IMR-90 (cell line): ENCODE measurements at regions not wholly inside any gene's neighbourhood (a gene's known extent, or its start where the extent isn't known, plus 50 kb on each side); places are given as distances from the start of the nearest gene placed in this dataset.

Experiments
- ATAC-seq: fragments of 200-7000 bp; cut with Tn5 transposase; 2 replicates; pipeline ENCODE4 v1.9.1; 2020; ENCODE audit warnings: low read depth, mild to moderate bottlenecking, moderate library complexity
- BruUV-seq: library from RNA; stranded (reverse); fragments of 400-500 nt; replicated peaks from 2 replicates; lab custom pipeline; 2021; lab: Mats Ljungman, UMichigan
- CTCF ChIA-PET: fragments of 300-600 bp; formaldehyde crosslinking; extraction: SDS; loops from one replicate; lab custom pipeline; 2021; ENCODE audit warnings: antibody characterized with exemption; lab: Yijun Ruan, JAX
- POLR2A ChIA-PET: fragments of 300-600 bp; sonication (Branson Sonifier 250); formaldehyde crosslinking; loops from one replicate; lab custom pipeline; 2022; ENCODE audit warnings: antibody characterized with exemption; ENCODE audit not compliant: unreplicated experiment; lab: Charles Lee
- DNase-seq: peaks from one replicate; pipeline ENCODE4 v3.0.0; 2013
- H2AFZ ChIP-seq: replicated peaks from 2 replicates; pipeline ENCODE3; 2013; ENCODE audit warnings: low read length, mild to moderate bottlenecking; ENCODE audit not compliant: poor library complexity
- H2AK5ac ChIP-seq: 2 replicates; pipeline ENCODE4 v1.6.1; 2013; ENCODE audit warnings: low read depth, low read length, inconsistent platforms
- H2AK9ac ChIP-seq: replicated peaks from 2 replicates; pipeline ENCODE3; 2013; ENCODE audit warnings: mild to moderate bottlenecking, low read depth, low read length, moderate library complexity; ENCODE audit not compliant: poor library complexity
- H2BK120ac ChIP-seq: 2 replicates; pipeline ENCODE4 v1.6.1; 2013; ENCODE audit warnings: low read depth, low read length, inconsistent platforms
- H2BK15ac ChIP-seq: 3 replicates; pipeline ENCODE4 v1.6.1; 2013; ENCODE audit warnings: low read depth, low read length, inconsistent platforms
- H2BK20ac ChIP-seq: 2 replicates; pipeline ENCODE4 v1.6.1; 2013; ENCODE audit warnings: low read depth, mild to moderate bottlenecking, inconsistent platforms, low read length, moderate library complexity
- H2BK5ac ChIP-seq: 2 replicates; pipeline ENCODE4 v1.6.1; 2013; ENCODE audit warnings: mild to moderate bottlenecking, low read depth, low read length, inconsistent platforms; ENCODE audit not compliant: poor library complexity, severe bottlenecking
- H3K14ac ChIP-seq: replicated peaks from 2 replicates; pipeline ENCODE4 v1.6.1; 2013; ENCODE audit warnings: low read depth, low read length, inconsistent platforms
- H3K18ac ChIP-seq: 2 replicates; pipeline ENCODE4 v1.6.1; 2013; ENCODE audit warnings: low read depth, low read length, control low read depth
- H3K23ac ChIP-seq: 2 replicates; pipeline ENCODE4 v1.6.1; 2013; ENCODE audit warnings: low read depth, low read length, inconsistent platforms
- H3K27ac ChIP-seq: 2 replicates; pipeline ENCODE4 v1.5.1; 2013; ENCODE audit warnings: mild to moderate bottlenecking, control low read depth, low read length; ENCODE audit not compliant: insufficient read depth
- H3K27me3 ChIP-seq: 2 replicates; pipeline ENCODE4 v1.6.1; 2013; ENCODE audit warnings: low read length; ENCODE audit not compliant: control insufficient read depth, insufficient read depth
- H3K36me3 ChIP-seq: 2 replicates; pipeline ENCODE4 v1.6.1; 2013; ENCODE audit warnings: low read length, mixed read lengths; ENCODE audit not compliant: control insufficient read depth, insufficient read depth
- H3K4ac ChIP-seq: 2 replicates; pipeline ENCODE4 v1.6.1; 2013; ENCODE audit warnings: low read depth, low read length, inconsistent platforms
- H3K4me1 ChIP-seq: 2 replicates; pipeline ENCODE4 v1.6.1; 2013; ENCODE audit warnings: low read length, mixed read lengths; ENCODE audit not compliant: control insufficient read depth, insufficient read depth
- H3K4me2 ChIP-seq: 2 replicates; pipeline ENCODE4 v1.6.1; 2013; ENCODE audit warnings: low read depth, mild to moderate bottlenecking, control low read depth, low read length, moderate library complexity
- H3K4me3 ChIP-seq: 2 replicates; pipeline ENCODE4 v1.5.1; 2013; ENCODE audit warnings: low read depth, mild to moderate bottlenecking, control low read depth, low read length, moderate library complexity; ENCODE audit not compliant: insufficient read depth
- H3K56ac ChIP-seq: 2 replicates; pipeline ENCODE4 v1.6.1; 2013; ENCODE audit warnings: low read length, inconsistent platforms; ENCODE audit not compliant: insufficient read depth; ENCODE audit errors: extremely low read depth
- H3K79me1 ChIP-seq, 2 experiments: 2 replicates each; pipeline ENCODE4 v1.6.1; 2013; ENCODE audit warnings: low read length in 2 of 2, inconsistent platforms in 1 of 2, low read depth in 1 of 2
- H3K9ac ChIP-seq: 2 replicates; pipeline ENCODE4 v1.6.1; 2013; ENCODE audit warnings: low read depth, low read length, control low read depth
- H3K9me1 ChIP-seq: 2 replicates; pipeline ENCODE4 v1.6.1; 2013; ENCODE audit warnings: low read length, inconsistent platforms; ENCODE audit not compliant: insufficient read depth
- H3K9me3 ChIP-seq: 2 replicates; pipeline ENCODE4 v1.6.1; 2013; ENCODE audit warnings: low read length; ENCODE audit not compliant: control insufficient read depth, insufficient read depth
- H4K20me1 ChIP-seq: 2 replicates; pipeline ENCODE4 v1.6.1; 2013; ENCODE audit warnings: low read length, inconsistent platforms; ENCODE audit not compliant: insufficient read depth
- H4K5ac ChIP-seq: 2 replicates; pipeline ENCODE4 v1.6.1; 2013; ENCODE audit warnings: mild to moderate bottlenecking, low read depth, low read length, control low read depth
- H4K8ac ChIP-seq, 2 experiments: 2 replicates each; pipeline ENCODE4 v1.6.1; 2013; ENCODE audit warnings: low read depth in 2 of 2, low read length in 2 of 2, control low read depth in 1 of 2, inconsistent platforms in 1 of 2
- H4K91ac ChIP-seq: 2 replicates; pipeline ENCODE4 v1.6.1; 2013; ENCODE audit warnings: low read depth, low read length, inconsistent platforms; ENCODE audit not compliant: insufficient read depth
- BHLHE40 ChIP-seq: fragments of 150-350 bp; IDR thresholded peaks from 2 replicates; pipeline ENCODE4 v1.6.1; 2016; ENCODE audit warnings: mild to moderate bottlenecking, low read depth, low read length
- CEBPB ChIP-seq: IDR thresholded peaks from 2 replicates; pipeline ENCODE4 v1.6.1; 2012; ENCODE audit warnings: low read depth, low read length, improper control_type of control experiment
- CHD1 ChIP-seq: IDR thresholded peaks from 2 replicates; pipeline ENCODE4 v1.6.1; 2012; ENCODE audit warnings: low read depth, low read length, improper control_type of control experiment
- FOS ChIP-seq: fragments of 150-350 bp; IDR thresholded peaks from 2 replicates; pipeline ENCODE4 v1.6.1; 2016; ENCODE audit warnings: low read depth, low read length
- MAFK ChIP-seq: IDR thresholded peaks from 2 replicates; pipeline ENCODE4 v1.6.1; 2012; ENCODE audit warnings: low read depth, low read length, improper control_type of control experiment
- MAZ ChIP-seq: IDR thresholded peaks from 2 replicates; pipeline ENCODE4 v1.6.1; 2012; ENCODE audit warnings: low read depth, mild to moderate bottlenecking, low read length, improper control_type of control experiment, moderate library complexity, borderline replicate concordance
- MXI1 ChIP-seq: IDR thresholded peaks from 2 replicates; pipeline ENCODE4 v1.6.1; 2012; ENCODE audit warnings: low read depth, mild to moderate bottlenecking, low read length, moderate library complexity, borderline replicate concordance
- POLR2A ChIP-seq: IDR thresholded peaks from 2 replicates; pipeline ENCODE4 v1.6.1; 2012; ENCODE audit warnings: mild to moderate bottlenecking, low read depth, low read length
- RAD21 ChIP-seq: IDR thresholded peaks from 2 replicates; pipeline ENCODE4 v1.6.1; 2012; ENCODE audit warnings: low read length, improper control_type of control experiment
- RCOR1 ChIP-seq: IDR thresholded peaks from 2 replicates; pipeline ENCODE4 v1.6.1; 2012; ENCODE audit warnings: mild to moderate bottlenecking, low read length, improper control_type of control experiment; ENCODE audit not compliant: insufficient replicate concordance
- RFX5 ChIP-seq: IDR thresholded peaks from 2 replicates; pipeline ENCODE4 v1.8.0; 2012; ENCODE audit warnings: low read depth, mild to moderate bottlenecking, low read length, moderate library complexity
- SMC3 ChIP-seq: fragments of 150-350 bp; IDR thresholded peaks from 2 replicates; pipeline ENCODE4 v1.6.1; 2016; ENCODE audit warnings: low read depth, mild to moderate bottlenecking, antibody characterized with exemption, low read length, moderate library complexity
- WGBS, 2 experiments: methylation state at CpG; one replicate each; pipeline versions ENCODE4 v1.1.5 to v1.1.7; 2013; ENCODE audit warnings: missing lambda C conversion rate in 2 of 2; ENCODE audit not compliant: insufficient read length in 1 of 2; ENCODE audit errors: extremely low coverage in 2 of 2; 5-methylcytosine and 5-hydroxymethylcytosine counted together
- dilution Hi-C: fragments of 300-500 bp; cut with HindIII; formaldehyde crosslinking; loops from one replicate; pipeline ENCODE4 v1.14.3; 2018; ENCODE audit warnings: low sequenced_read_pairs; ENCODE audit not compliant: unreplicated experiment
- in situ Hi-C: fragments of 300-500 bp; cut with MboI; formaldehyde crosslinking; loops from 3 replicates; pipeline ENCODE4 v1.14.3; 2019; ENCODE audit warnings: low sequenced_read_pairs, inconsistent platforms, mixed read lengths
- intact Hi-C: fragments of 100-400 bp; cut with micrococcal nuclease; formaldehyde crosslinking; loops from 2 replicates; pipeline ENCODE4 v1.10.0; 2022
- TF ChIP-seq, protein P1 (sequence below): fragments of 150-350 bp; IDR thresholded peaks from 2 replicates; pipeline ENCODE4 v1.6.1; 2017; ENCODE audit warnings: mild to moderate bottlenecking, antibody characterized with exemption, low read length, low read depth
- TF ChIP-seq, protein P2 (sequence below): conservative IDR thresholded peaks from 2 replicates; pipeline ENCODE4 v1.5.1; 2012; ENCODE audit warnings: mild to moderate bottlenecking, low read depth, low read length, improper control_type of control experiment

DNA sequence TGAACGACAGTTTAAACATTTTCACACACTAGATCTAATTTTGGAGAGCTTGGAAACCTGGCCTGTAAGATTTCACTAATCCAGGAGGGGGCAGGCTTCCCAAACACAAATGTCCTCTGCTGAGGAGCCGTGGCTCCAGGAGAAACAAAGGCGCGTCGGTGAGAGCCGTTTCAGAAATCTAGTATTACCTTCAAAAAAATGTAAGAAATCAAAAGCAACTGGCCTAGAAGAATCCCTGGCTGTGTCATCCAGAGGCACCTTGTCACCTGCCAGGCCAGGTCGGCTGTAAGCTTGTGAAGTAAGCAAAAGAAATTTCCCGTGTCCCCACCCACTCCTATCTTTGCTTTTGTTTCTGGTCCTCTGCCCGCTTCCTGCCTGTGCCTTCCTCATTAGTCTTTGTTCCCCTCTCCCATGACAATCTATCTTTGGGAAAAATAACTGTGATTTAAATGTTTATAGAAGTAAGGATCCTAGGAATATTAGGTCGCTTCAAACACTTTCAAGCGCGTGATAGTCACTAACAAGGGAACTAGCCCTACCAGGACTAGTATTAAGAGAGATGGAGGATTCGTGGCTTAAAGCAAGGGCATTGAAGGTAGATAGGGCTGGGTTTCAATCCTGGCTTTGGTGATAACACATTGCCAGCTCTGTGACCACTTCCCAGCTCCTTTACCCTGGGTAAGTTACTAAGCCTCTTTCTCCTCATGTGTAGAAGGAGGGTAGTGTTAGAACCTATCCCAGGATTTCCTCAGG lies 99.5 kb upstream of the STK39 start:
- Histone ChIP-seq H4K5ac (peak overlapping the region; percentile 89; the same call in 1 of the 2 replicates), H2BK5ac (no peak overlapping the region), H3K4me2 (peak overlapping the region; percentile 89), H4K8ac (peak overlapping the region in 1 of 2 experiments; percentile 71; a peak in 1 of 4 replicates), H3K36me3 (no peaks in the 10 kb centered on the region), H2AK5ac (no peak overlapping the region), H3K4me3 (peak overlapping the region; percentile 69), H4K20me1 (no peaks in the 10 kb centered on the region), H2BK15ac (peak overlapping the region; percentile 40; the same call in 1 of the 3 replicates), H3K9me3 (no peaks in the 10 kb centered on the region), H3K18ac (peak overlapping the region; percentile 73; the same call in 1 of the 2 replicates), H2BK120ac (peak overlapping the region; percentile 56), H3K9ac (peak overlapping the region; percentile 93), H3K9me1 (no peaks in the 10 kb centered on the region), H3K4ac (peak overlapping the region; percentile 80), H3K4me1 (no peaks in the 10 kb centered on the region), H3K56ac (peak overlapping the region; percentile 85; the same call in 1 of the 2 replicates), H2AFZ (peak overlapping the region; percentile 91), H3K14ac (peak overlapping the region; percentile 93; the same call in 1 of the 2 replicates), H4K91ac (peak overlapping the region; percentile 55; the same call in 1 of the 2 replicates), H3K23ac (peak overlapping the region; percentile 66), H3K27me3 (no peaks in the 10 kb centered on the region; the same call in 1 of the 2 replicates), H2AK9ac (no peak overlapping the region), H3K79me1 (no peaks in the 10 kb centered on the region), H3K27ac (peak overlapping the region; percentile 51; the same call in 1 of the 2 replicates), H2BK20ac (no peak overlapping the region)
- CTCF ChIA-PET: interaction anchor here (0.5 to 1.7 kb wide), 9 partner anchors 10 to 579 kb away, joined by 3 to 6 read pairs (median 3); no protein-coding TSS in a partner anchor
- ATAC-seq (peak; percentile 91), DNase-seq (peak; percentile 63)
- in situ Hi-C loops: loop anchor here (5.0 kb wide), 3 partner anchors 360 to 570 kb away; no protein-coding TSS in a partner anchor
- POLR2A ChIA-PET: no interaction called here
- no CpG with 5 or more reads among the region's 13 CpGs for WGBS, 2 experiments
- dilution Hi-C loops: no loop called here
- intact Hi-C loops: loop anchor here (1.0 to 5.0 kb wide), 6 partner anchors 110 to 573 kb away; partner anchors contain the start of gene CERS6
- BruUV-seq: no TSS peak
- TF ChIP-seq POLR2A: peak; percentile 28; the same call in 1 of the 2 replicates
- TF ChIP-seq, protein P1, sequence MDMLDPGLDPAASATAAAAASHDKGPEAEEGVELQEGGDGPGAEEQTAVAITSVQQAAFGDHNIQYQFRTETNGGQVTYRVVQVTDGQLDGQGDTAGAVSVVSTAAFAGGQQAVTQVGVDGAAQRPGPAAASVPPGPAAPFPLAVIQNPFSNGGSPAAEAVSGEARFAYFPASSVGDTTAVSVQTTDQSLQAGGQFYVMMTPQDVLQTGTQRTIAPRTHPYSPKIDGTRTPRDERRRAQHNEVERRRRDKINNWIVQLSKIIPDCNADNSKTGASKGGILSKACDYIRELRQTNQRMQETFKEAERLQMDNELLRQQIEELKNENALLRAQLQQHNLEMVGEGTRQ: no peak
- no peak for TF ChIP-seq MAFK
- no peak for TF ChIP-seq RFX5
- TF ChIP-seq BHLHE40: no peak
- no peak for TF ChIP-seq MAZ
- no peak for TF ChIP-seq FOS
- no peak for TF ChIP-seq CEBPB
- TF ChIP-seq, protein P2, sequence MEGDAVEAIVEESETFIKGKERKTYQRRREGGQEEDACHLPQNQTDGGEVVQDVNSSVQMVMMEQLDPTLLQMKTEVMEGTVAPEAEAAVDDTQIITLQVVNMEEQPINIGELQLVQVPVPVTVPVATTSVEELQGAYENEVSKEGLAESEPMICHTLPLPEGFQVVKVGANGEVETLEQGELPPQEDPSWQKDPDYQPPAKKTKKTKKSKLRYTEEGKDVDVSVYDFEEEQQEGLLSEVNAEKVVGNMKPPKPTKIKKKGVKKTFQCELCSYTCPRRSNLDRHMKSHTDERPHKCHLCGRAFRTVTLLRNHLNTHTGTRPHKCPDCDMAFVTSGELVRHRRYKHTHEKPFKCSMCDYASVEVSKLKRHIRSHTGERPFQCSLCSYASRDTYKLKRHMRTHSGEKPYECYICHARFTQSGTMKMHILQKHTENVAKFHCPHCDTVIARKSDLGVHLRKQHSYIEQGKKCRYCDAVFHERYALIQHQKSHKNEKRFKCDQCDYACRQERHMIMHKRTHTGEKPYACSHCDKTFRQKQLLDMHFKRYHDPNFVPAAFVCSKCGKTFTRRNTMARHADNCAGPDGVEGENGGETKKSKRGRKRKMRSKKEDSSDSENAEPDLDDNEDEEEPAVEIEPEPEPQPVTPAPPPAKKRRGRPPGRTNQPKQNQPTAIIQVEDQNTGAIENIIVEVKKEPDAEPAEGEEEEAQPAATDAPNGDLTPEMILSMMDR: peak; percentile 86
- no peak for TF ChIP-seq RCOR1
- peak; percentile 90 for TF ChIP-seq RAD21
- peak; percentile 88 for TF ChIP-seq SMC3
- TF ChIP-seq MXI1: no peak
- no peak for TF ChIP-seq CHD1
